NCI-H2196 (cell line): ENCODE measurements at regions not wholly inside any gene's neighbourhood (a gene's known extent, or its start where the extent isn't known, plus 50 kb on each side); places are given as distances from the start of the nearest gene placed in this dataset.
A peak's percentile ranks its signal among the peaks of the same experiment; 100 is the strongest.
"Not testable (repeated sequence)": the region's sequence is repeated elsewhere in the genome, so short reads cannot be mapped to it uniquely, and the experiment has no call there.

Source experiments
- DNase-seq: peaks from one replicate; lab custom pipeline; 2025; ENCODE audit not compliant: unreplicated experiment; lab: John Stamatoyannopoulos, UW

DNA sequence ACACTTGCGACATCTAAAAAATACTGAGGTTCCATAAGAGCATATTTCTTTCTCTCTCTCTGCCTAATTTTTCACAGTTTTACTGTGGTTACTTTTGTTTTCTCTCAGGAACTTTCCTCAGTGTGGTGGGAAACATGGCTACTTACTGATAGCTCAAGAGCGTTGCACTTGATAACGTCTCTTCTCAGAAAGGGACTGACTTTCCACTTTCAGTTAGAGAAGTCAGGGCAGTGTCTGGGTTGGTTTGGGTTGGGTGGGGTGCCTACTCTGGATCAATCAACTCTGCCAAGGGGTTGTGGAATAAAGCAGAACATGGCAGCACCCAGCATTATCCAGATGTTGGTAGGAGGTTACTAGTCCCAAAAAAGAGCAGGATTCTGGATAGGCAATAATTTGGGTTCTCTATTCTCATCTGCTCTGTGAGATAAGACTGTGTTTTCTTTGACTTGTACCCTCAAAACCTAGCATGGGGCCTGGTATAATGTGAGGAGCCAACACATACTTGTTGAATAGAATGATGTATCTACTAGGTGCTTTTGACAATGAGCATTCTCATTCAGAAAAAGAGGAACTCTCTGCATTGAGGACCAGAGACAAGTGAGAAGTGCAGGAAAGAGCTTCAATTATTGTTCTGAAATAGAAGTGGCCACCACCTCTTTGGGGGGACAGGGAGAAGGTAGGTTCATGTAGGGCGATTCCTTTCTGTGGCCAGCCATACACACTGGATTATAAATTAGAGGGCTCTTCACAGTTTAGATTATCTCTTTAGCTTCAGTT lies 315.7 kb downstream of the REEP3 start:
- DNase-seq: no peak

- no peak for DNase-seq
These were observed 320.6 kb downstream of the REEP3 start for GRCh38 chr10:63841761-63842160.

- DNase-seq: no peak
These were observed 321.9 kb downstream of the REEP3 start for GRCh38 chr10:63843107-63843506.

DNA sequence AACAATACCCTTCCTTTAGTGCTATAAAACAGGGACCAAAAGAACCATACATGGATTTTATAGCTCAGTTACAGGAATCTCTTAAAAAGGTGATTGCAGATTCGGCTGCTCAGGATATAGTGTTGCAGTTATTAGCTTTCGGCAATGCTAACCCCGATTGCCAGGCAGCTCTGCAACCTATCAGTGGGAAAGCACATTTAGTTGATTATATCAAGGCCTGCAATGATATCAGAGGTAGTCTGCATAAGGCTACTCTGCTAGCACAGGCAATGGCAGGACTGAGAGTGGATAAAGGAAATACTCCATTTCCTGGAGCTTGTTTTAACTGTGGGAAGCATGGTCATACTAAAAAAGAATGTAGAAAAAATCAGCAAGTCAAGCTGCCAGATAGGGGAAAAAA lies 327.7 kb downstream of the REEP3 start:
- not testable (repeated sequence) for DNase-seq

- DNase-seq: no peak
These were observed 341.7 kb downstream of the REEP3 start for GRCh38 chr10:63862860-63863259.

- no peak for DNase-seq
These were observed 344.0 kb downstream of the REEP3 start for GRCh38 chr10:63865210-63865609.

GRCh38 chr10:63866075-63866746 lies 345.0 kb downstream of the REEP3 start:
- peak; percentile 5 for DNase-seq

DNA sequence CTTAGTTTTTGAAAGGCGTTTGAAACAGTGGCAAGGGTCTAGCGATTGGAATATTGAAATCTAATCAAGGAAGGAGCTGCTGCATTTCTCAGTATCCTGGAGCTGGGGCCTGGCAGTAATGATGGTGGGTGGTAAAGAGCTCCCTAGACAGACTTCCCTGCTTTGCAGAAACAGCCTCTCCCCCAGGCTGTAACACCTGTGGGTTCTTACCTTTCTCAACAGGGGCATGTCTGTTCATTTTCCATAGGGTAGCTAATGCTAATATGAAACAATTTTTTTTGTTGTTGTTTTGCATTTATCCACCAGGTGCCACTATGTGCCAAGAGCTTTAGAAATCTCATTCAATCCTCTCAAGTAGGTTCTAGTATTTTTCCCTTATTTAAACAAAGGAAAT lies 345.5 kb downstream of the REEP3 start:
- no peak for DNase-seq

GRCh38 chr10:63878428-63878827 lies 357.2 kb downstream of the REEP3 start:
- DNase-seq: no peak

DNA sequence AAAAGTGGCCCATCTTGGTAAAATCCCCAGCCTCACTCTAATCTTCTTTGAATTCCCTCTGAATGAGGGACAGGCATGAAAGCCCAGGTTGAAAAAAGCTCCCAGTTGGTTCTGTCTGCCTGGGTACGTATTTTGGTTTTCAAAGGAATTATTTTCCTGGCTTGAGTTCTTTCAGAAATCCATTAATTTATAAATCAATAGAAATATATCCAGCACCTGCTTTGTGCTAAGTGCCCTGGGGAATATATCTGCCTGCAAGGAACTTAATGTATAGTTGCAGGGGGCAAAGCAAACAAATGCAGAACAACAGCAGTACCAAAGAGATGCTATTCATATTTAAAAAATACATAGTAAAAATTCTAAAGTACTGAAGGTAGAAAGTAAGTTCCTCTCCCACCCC lies 362.7 kb downstream of the REEP3 start:
- DNase-seq: no peak

DNA sequence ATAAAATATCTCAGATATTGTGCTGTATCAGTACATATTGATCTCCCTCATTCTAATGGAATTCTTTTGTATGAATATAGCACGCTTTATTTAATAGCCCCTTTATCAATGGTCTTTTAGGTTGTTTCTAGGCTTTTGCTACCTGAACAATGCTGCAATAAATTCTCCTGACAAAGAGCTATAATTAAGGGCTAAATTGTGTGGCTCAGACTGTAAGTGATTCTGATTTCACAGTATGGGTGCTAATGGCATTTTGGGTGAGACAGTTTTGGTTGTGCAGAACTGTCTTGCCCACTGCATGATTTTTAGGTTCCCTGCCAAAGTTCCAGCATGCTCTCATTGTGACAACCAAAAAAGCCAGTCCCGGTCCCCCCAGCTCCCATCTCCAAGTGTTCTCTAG lies 363.2 kb downstream of the REEP3 start:
- no peak for DNase-seq

DNA sequence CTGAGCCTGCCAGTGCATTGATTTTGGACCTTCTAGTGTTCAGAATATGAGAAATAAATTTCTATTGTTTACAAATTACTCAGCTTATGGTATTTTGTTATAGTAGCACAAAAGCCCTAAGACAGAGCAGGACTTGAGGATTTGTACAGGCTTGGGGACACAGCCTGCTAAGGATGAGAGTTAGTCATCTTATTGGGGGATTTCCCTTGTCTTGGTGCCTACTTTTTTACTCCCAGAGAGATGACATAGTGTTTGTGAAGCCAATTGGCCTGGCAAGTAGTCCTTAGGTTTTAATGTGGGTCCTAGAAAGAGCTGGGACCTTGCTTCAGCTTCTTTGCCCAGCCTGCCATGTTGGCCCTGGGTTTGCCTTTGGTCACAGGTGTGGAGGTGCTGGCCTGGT lies 364.0 kb downstream of the REEP3 start:
- DNase-seq: no peak

DNA sequence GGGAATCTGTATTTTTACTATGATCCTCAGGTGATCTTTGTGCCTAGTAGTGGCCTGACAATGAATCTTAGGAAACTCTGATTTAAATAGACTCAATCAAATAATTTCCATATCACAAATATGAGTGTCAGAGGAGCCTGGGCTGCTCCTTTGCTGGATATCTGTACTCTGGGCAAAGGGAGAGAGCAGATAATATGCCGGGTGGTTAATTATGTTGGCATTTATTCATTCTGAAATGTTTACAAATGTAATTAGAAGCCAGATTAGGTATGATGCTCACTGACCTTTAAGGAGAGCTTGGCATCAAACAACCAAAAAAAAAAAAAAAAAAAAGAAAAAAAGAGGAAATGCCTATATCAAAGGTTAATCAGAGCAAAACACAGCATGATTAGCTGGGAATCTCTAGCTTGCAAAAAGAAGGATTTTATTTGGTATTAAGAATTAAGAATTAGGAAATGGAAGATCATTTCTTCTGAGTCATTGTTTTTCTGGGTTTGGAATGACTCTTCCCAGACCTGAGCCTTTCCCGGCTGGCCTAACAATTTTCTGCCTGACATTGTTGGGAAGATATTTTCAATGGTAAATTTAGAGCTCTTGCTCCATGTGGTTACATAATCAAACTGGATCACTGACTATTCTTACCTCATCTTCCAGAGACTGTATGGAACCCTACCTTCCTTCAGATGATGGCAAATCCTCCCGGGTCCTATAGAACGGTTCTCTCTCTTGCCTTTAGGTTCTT lies 365.3 kb downstream of the REEP3 start:
- DNase-seq: no peak

DNA sequence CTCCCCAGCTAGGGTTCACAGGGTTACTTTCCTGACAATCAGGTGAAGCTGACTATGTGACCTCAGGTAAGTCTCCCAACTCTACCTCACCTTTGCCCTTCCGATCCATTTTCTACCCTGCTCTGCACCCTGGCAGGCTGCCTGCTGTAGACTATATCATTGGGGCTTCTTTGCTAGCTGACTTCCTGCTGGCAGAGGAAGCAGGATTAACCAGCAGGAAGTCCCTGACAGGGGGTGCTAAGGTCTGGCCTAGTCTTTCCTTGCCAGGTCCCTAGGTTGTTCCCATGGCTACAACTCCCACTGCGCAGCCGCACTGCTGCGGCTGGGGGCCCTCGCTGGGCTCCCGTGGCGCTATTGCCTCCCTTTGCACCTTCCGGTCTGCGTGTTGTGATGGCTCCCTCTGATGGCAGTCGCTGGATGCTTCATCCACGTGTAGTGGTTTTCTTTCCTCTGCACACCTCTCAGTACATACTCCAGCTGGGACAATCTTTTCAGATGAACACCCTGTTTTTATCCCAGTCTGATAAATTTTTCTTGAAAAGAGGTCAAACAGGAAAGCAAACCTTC lies 365.9 kb downstream of the REEP3 start:
- DNase-seq: no peak

- no peak for DNase-seq
These were observed 366.6 kb downstream of the REEP3 start for GRCh38 chr10:63887600-63888370.

DNA sequence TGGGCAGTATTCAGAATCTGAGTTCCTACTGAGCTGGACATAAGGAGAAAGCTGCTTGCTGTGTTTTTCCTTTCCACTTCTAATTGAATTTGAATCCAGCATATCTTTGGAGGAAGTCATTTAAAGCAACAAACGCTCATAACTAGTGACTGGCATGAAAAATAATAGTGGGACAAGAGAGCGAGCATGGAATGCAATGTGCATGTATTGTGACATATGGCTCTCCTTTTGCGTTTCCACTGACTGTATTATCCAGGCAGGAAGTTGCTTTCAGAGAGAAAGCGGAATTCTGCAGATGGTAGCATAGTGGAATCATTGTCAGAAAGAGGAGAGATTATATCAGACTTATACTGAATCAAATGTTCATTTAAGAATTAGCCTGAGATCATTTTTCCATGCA lies 368.6 kb downstream of the REEP3 start:
- no peak for DNase-seq

DNA sequence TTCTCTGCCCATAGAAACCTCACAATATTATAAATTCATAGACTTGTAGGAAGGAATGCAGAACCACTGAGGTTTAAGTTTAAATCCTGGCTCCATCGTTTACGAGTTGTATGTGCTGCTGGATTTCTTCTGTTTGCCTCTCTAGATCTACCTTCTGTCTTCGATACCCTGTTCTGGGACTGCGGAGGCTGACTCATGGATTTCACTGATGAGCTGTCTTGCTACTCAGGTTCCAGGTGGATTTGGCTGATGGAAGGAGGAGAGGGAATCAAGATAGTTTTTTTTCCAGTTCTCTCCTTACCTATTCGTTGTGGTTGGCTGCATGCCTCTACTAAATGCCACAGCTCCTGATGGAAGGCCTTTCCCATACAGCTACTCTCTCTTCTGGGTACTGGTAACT lies 375.8 kb downstream of the REEP3 start:
- no peak for DNase-seq

DNA sequence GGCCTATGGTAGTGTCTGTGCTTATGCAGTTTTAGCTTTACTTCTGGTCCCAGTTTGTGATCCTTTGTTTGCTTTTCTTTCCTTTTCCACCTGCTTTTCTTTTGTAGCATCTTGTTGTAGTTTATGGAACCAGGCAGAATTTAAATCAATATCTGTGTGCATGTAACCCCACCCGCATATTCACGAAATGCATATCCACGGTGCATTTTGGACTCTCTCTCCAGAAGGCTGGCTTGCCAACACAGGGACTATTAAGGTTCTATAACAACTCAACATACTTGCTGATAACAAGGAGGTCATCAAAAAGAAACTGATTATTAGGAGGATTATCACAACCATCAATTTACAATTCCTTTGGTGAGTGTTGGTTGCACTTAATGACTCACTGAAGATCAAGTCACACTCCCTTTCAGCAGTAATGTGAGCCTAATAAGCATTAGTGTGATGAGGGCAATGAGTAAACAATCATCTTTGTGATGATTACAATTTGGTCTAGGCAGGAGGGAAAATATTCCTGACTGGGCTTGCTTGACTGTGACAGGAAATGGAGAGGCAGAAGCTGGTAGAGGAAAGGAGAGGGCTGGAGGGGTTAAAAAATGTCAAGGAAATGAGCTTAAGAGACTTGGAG lies 378.6 kb downstream of the REEP3 start:
- no peak for DNase-seq

GRCh38 chr10:63901228-63901627 lies 380.0 kb downstream of the REEP3 start:
- no peak for DNase-seq

GRCh38 chr10:63901881-63902280 lies 380.7 kb downstream of the REEP3 start:
- no peak for DNase-seq

GRCh38 chr10:63910806-63911205 lies 389.6 kb downstream of the REEP3 start:
- no peak for DNase-seq
